ENCODE measurements at regions not wholly inside any gene's neighbourhood (a gene's known extent, or its start where the extent isn't known, plus 50 kb on each side); places are given as distances from the start of the nearest gene placed in this dataset.

DNA sequence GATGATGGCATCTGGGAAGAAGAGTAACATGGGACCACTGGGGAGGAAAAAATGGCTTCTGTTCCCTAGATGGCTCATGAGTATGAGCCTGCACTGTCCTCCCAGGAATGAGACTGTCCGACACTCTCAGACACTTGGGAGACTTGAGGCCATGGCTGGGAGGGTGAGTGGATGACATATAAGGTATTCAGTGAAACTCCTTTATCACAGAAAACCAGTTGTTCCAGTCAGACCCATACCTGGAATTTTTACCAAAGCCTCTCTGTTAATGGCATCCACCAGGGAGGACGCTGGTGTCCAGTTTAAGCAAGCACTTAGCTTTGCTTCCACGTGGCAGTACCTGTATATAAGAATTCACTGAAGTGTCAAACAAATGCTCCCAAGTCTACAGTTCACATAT is 116.7 kb upstream of the C10orf90 start:
- no peak for DNase-seq

DNA sequence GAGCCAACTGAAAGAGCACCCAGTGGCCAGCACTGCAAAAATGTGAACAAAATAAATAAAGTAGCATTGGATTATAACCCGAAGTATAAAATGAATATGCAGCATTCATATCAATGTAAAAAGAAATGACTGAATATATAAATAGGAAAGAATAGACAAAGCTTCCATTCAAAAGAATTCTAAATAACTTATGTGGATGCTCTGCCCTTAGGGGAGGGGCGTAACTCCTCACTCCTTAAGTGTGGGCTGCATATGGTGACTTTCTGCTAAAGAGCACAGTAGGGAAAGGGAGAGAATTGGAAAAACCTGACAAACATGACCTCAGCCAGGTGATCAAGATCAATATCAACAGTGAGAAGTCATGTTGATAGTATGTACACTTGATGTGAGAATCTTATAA is 109.9 kb upstream of the DOCK1 start:
- no peak for DNase-seq

GRCh38 chr10:126798649-126799048 is 106.6 kb upstream of the DOCK1 start:
- DNase-seq: no peak

GRCh38 chr10:126803394-126803793 is 101.8 kb upstream of the DOCK1 start:
- DNase-seq: no peak

- no peak for DNase-seq
Measured at GRCh38 chr10:126804396-126804795, 100.8 kb upstream of the DOCK1 start.

DNA sequence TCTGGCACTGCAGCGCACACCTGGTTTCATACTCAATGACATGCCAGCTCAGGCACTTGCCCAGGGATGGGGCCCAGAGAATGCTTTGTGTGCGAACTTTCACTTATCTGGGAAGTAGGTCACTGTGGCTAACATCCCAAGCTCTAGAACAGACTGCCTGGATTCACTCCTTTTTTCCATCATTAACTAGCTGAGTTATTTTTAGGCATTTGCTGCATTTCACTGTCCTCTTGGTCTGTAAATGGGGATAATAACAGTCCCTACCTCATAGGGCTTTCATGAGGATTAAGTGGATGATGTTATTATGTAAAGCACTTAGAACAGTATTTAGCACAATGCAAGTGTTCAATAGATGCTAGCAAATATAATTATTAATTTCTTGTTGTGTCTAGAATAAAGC is 98.7 kb upstream of the DOCK1 start:
- no peak for DNase-seq

DNA sequence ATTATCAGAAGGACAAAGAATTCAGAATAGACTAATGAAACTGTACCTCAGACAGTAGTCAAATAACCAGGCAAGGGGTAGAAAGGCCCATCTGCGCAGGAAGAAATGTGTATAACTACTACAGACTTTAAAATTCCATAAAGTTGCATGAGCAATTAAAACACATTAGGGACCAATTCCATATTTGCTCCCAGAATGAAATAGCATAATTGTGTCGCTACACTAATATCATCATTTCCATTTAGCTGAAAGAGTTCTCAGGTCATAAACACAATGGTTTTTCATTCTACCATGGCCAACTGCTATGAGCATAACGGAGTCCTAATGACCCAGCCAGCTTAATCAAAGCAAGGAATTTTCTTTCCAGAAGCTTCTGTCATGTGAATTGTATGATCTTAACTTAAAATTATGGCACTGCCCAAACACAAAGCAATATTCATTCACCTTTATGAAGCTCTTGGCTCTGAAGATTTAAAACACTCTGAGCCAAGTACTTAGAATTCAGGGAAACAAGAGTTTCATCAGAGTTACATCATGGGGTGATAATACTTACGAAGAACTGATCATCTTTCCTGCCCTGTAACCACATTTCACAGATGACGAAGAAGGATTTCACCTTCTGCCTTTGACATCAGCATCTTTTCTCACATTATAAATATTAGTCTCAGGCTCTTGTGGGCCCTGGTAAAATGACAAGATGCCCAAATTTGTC is 98.1 kb upstream of the DOCK1 start:
- no peak for DNase-seq

GRCh38 chr10:126808103-126808502 is 97.1 kb upstream of the DOCK1 start:
- DNase-seq: no peak

DNA sequence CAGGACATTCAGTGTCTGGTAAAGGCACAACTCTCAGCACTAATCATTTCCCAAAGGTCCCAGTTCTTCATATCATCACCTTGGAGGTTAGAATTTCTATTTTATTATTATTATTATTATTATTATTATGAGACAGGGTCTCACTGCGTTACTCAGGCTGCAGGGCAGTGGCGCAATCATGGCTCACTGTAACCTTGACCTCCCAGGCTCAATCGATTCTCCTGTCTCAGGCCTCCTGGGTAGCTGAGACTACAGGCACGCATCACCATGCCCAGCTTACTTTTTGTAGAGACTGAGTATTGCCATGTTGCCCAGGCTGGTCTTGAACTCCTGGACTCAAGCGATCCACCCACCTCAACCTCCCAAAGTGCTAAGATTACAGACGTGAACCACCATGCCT is 91.8 kb upstream of the DOCK1 start:
- DNase-seq: no peak

- no peak for DNase-seq
Measured at GRCh38 chr10:126833542-126833941, 71.7 kb upstream of the DOCK1 start.

DNA sequence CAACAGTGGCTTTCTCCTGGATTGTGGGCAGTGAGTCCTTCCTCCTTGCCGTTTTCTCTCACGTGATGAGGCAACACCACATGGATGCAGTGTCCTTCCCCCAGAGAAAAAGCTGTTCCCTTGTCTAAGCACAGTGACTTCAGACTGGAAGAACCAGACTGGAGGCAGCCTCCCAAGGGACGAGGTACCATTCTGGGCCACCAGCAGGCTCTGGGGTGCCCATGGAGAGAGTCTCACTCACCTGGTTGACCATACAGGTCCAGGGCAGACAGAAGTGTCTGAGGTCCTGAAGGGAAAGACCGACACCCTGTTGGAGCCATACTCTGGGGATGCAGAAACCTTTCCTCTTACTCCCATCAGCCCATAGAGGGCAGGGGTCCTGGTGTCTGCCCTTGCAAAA is 69.2 kb upstream of the DOCK1 start:
- DNase-seq: no peak

DNA sequence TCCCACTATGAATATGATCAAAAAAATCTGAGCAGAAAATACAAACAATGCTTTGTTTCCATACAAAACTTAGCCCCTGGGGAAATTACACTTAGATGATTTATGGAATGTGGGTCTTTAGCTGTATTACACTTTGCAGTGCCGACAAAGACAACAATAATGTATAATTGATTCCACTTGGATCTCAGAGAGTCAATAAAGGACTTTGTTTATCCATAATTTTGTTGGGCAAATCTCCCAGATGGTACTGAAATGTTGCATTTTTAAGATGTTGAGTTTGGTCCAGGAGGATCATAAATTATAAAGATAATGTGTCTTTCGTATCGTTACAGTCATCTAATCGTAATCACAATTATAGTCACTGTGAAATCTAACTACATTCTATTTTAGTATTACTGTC is 66.9 kb upstream of the DOCK1 start:
- DNase-seq: no peak

GRCh38 chr10:126839094-126839761 is 66.0 kb upstream of the DOCK1 start:
- no peak for DNase-seq

DNA sequence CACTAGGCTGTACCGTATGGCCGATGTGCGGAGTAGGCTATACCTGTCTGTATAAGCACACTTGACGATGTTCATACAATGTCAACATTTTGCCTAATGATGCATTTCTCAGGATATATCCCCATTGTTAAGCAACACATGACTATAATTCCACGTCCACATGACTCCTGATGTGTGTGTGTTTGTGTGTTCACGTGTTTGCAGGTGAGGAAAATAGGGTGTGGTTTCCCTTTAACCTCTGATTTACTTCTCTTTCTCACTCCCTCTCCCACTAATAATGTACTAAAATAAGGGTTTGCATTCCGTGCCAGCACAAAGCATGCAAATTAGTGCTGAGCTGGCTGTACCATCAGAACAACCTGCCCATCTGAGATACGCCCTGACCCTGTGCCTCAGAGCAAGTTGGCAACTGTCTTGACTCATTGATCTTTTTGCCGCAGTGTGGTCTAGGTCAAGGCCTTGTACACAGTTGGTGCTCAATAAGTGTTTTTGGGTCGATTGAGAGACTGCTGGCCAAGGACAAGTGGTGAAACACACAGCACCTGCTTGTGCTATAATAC is 64.6 kb upstream of the DOCK1 start:
- DNase-seq: no peak

- no peak for DNase-seq
Measured at GRCh38 chr10:126841341-126841895, 63.8 kb upstream of the DOCK1 start.

DNA sequence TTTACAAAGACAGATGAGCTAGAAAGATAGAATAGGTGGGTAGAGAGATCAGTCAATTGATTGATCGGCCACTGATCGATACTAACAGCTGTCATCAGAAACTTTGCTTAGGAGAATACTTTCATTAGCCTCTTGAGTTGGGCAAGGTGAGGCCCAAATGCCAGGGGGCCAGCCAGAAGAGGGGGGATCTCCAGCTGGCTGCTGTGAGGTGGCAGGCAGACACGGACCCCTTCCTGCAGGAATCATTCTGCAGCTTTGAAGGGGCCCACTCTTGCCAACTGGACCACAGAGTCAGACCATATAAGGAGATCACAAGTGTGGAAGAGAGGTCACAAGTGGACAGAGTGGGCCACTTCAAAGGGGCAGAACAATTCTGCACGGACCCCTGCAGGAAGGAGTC is 62.9 kb upstream of the DOCK1 start:
- no peak for DNase-seq

- DNase-seq: no peak
Measured at GRCh38 chr10:126842836-126843235, 62.4 kb upstream of the DOCK1 start.

DNA sequence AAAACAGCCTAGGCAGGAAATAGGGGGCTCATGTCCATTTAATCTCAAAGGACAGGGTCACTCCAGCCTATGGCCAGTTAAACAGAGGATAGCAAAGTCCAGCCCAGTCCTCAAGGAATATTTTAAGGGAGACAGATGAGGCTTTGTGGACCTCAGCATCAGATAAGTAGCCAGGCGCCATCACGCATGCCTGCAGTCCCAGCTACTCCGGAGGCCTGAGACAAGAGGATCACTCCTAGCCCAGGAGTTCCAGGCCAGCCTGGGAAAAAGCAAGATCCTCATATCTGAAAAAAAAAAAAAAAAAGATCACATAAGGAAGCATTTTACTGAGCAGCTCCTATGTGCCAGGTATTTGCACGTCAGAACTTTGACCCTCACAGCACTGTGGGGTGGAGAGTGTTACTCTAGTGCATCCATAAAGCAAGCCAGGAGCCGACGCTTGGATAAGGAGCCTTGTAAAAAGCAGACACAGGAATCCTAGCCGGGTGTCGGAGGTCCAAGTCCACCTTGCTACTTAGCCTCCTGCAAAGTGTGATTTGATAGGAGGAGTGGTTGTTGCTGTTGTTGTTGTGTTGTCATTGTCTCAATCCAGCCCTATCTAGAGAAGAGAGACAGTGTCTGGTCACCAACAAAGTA is 61.8 kb upstream of the DOCK1 start:
- DNase-seq: no peak

DNA sequence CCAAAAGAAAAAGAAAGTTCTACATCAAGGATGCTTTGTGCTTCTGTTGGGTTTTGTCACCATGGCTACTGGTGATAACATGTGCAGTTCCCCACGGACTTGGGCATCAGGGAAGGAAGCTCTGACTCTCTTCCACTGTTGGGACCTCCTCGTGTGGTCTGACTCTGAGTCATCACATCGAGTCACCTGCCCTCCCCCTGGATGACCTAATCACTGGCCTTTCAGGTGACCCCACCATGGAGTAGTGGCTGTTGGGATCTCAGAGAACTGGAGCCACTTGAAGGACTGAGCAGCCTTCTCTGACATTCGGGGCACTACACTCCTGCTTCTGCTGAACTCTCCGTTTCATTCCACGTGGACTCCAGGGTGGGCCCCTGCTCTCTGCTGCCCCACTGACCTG is 60.8 kb upstream of the DOCK1 start:
- no peak for DNase-seq

DNA sequence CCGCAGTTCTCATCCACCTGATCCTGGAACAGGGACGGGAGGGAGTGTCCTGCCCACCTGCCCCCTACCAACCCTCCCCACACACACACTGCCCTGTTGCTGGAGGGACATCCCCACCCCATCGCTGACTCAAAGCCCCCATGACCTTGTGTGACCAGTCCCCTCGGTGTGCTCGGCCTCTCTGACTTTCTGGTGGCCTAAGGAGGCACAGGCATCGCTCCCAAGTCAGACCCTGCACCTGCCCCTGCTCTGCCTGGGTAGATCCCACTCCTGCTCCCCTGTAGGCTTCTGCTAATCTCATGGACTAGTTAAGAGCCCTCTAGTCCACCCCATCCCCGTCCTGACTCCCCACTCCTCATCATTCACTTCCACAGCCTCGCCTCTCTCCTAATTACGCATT is 58.8 kb upstream of the DOCK1 start:
- DNase-seq: no peak

- no peak for DNase-seq
Measured at GRCh38 chr10:126846959-126847358, 58.3 kb upstream of the DOCK1 start.

GRCh38 chr10:126847666-126848065 is 57.6 kb upstream of the DOCK1 start:
- DNase-seq: no peak

- DNase-seq: no peak
Measured at GRCh38 chr10:126849646-126850045, 55.6 kb upstream of the DOCK1 start.

Data from right hindlimb (tissue), 1 donor.